ENCODE measurements at regions not wholly inside any gene's neighbourhood (a gene's known extent, or its start where the extent isn't known, plus 50 kb on each side); places are given as distances from the start of the nearest gene placed in this dataset.

GRCh38 chr21:35679076-35679475 is 381.2 kb downstream of the SETD4 start:
- no peak for TF ChIP-seq CTCF (IDR thresholded peaks at IDR 0.05)
- no peak for TF ChIP-seq POLR2A (IDR thresholded peaks at IDR 0.05)

Data from adrenal gland (tissue), 5 donors.